GM18511 (cell line): ENCODE measurements at regions not wholly inside any gene's neighbourhood (a gene's known extent, or its start where the extent isn't known, plus 50 kb on each side); places are given as distances from the start of the nearest gene placed in this dataset.

Source experiments
- ATAC-seq: cut with Tn5 transposase; IDR thresholded peaks from one replicate; pipeline ENCODE4 v1.9.1; 2021; ENCODE audit warnings: mild to moderate bottlenecking, moderate library complexity; ENCODE audit not compliant: unreplicated experiment

DNA sequence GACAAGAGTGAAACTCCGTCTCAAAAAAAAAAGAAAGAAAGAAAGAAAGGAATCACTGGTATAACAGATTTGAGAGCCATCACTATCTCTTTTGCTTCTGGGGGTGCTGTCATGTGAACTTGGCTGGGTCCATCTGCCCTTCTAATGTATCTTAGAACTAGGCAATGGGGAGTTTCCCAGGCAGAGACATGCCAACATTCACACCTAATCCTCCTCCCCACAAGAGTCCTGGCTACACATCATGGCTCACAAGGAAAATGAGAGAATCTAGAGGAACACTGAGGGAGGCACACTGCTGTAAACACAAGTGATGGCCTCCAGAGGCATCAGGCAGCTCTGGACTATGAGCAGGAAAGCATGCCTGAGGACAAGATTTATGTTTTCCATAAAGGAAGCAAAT, 67.8 kb upstream of the PPP2R3A start:
- no peak for ATAC-seq

DNA sequence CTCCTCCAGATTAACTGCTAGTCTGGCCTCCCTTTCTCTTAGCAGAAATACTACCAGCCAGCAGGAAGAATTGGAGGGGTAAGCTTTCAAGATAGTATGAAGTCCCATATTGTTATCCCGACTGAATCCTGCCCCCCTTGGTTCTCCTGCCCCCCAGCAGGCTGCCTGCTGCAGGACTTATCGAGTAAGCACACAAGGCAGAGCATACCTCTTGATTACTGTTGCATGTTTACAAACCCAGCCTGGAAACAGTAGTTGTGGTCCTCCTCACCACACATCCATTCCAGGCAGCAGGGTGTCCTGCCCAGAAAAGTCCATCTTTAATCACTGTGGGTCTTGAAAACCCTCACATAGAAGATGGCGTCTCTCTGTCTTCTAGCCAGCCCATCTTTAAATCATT, 66.8 kb upstream of the PPP2R3A start:
- ATAC-seq: no peak

DNA sequence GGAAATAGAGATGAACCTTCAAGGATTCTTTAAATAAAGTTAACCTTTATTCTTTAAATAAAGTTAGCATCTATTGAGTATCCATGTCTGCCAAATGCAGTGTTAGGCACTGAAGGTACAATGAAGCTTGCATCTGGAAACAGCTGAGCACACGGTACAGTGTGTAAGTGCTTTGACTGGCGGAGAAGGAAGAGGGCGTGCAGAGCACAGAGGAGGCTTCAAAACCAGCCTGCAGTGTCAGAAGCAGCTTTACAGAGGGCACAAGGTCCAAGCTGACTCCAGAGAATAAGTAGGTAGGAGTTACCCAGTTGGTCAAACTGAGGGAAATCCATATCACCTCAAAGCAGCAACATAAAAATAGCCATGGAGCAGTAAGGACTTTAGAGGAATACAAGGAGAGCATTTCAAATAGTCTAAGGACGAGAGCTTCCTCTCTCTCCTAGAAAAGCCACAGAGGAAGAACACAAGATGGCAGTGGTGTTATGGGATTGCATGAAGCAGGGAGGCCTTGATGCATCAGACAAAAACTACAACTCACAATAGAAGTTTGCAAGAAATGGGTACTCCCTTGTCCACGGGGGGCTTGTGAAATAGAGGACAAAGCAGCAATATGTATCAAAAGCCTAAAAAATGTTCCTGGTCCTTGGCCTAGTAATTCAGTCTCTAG, 60.3 kb upstream of the PPP2R3A start:
- ATAC-seq: no peak

DNA sequence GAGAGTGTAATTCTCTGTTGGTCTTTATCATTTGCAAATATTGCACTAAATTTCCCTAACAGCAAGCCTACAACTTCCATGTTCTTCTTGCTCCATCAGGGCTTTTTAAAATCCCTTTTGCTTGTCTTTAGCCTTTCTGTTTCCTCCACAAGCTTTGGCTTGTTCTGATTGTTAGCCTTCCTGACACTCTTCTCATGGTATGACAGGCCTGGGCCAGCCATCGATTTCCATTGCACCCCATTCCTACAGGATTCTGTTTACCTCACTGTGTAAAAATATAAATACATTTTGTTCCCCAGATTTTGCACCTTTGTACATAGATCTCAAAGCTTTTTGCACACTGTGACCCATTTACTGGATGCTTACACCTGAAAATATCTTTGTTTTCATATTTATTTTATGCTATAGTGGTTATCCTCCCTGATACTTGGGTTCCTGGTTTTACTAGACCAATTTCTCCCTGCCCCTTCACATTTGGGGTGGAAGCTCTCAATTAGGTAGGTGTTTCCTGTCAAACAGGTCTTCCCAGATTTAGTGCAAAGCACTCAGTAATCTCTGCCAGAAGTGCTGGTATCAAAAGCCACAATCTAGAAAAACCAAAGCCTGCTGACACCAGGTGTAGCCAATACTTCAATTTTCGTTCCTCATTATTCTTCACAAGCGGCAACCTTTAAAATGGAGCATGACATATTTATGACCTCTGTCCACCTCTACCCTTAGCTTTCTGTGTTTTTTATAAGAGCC, 57.9 kb upstream of the PPP2R3A start:
- ATAC-seq: no peak

DNA sequence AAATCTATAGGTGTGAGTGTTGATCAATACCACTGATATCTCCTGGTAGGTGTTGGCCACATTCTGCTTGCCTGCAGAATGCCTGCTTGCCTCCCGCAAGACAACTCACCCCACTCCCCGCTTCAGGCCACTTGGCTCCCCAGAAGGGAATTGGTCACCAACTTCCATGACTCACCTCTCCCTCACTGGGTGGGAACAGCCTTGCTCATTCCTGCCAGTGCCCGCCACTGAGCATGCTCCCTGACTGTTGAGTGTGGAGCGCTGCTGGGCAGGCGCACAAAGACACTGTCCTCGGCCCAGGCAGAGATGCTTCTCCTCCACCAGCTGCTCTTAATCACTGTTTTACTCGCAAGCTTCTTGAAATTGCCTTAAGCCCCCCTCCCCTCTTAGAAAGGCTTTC, 57.3 kb upstream of the PPP2R3A start:
- no peak for ATAC-seq

DNA sequence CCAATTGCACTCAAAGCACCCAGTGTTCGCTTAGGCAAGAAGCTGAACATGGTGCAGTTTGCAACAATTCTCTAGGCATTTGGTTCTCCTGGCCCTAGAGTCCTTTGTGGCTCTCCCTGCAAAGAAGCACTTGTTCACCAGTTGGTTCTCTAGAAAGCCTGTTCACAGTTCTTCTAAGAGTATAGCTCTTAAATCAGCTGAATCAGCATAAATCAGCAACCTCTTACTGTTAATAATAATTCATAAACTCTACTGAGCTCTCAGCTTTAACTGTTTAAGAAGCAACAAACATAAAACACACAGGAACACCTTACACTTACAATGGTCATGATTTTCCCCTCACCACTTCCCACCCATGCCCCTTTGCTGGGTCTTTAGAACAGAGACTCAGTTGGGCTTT, 56.8 kb upstream of the PPP2R3A start:
- ATAC-seq: no peak

DNA sequence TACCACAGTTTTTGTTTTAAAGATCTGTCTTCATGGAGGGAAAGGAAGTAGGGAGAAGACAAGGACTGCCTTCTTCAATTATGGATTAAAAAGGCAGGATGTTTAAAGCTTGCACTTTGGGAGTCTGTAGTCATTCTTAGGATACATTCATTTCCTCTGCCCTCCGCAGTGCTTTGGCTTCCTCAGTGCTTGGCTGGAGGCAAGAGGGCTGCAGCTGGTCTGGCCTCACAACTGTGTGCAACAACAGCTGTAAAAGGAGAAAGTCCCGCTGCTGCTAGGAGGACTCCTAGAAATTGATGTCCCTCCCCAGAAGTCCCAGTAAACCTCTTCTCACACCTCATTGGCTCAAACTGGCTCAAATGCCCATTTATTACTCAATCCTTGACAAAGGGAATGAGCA, 54.4 kb upstream of the PPP2R3A start:
- no peak for ATAC-seq

DNA sequence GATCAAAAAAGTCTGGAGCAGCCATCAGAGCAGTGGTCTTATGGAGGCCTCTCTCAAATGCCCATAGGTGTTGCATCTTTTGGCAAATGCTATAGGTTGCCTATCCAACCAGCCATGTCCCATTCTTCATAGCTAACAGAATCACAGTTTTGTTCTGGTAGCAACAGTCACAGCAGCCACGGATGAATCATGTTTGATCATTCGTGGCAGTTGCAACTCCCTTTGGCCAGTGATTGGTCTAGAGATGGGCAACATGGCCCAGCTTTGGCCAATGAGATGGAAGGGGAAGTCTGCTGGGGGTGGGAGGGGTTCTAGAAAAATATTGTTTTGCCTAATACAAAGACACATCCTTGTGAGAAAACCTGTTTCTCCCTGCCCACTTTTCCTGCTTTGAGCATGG, 50.3 kb upstream of the PPP2R3A start:
- no peak for ATAC-seq
